ENCODE measurements at regions not wholly inside any gene's neighbourhood (a gene's known extent, or its start where the extent isn't known, plus 50 kb on each side); places are given as distances from the start of the nearest gene placed in this dataset.

- no peak overlapping the region for H2BK12ac ChIP-seq (ENCODE audit: low read depth, low read length)
- no peak overlapping the region for H2BK20ac ChIP-seq (ENCODE audit: low read length)
- no peak overlapping the region for H3K56ac ChIP-seq (replicated peaks; ENCODE audit: insufficient read length, low read depth, low read length)
- H4K5ac ChIP-seq (ENCODE audit: insufficient read length, low read depth, low read length), result no peak overlapping the region
- no peak overlapping the region for H3K4me2 ChIP-seq (ENCODE audit: insufficient read depth in 1 of 2, low read depth in 2 of 2, low read length in 2 of 2)
- no peak overlapping the region for H2AFZ ChIP-seq (ENCODE audit: low read length)
- no peak overlapping the region for H3K27ac ChIP-seq (ENCODE audit: low read depth, low read length)
- H4K8ac ChIP-seq (ENCODE audit: extremely low read depth, insufficient read depth, low read length), result no peak overlapping the region
- no peak for DNase-seq (ENCODE audit: low read depth in 1 of 2, low spot score in 2 of 2)
- no peak overlapping the region for H4K91ac ChIP-seq (replicated peaks; ENCODE audit: insufficient read length, low read length)
- H3K36me3 ChIP-seq (ENCODE audit: control insufficient read depth in 2 of 4, insufficient read depth in 4 of 4, low read length in 3 of 4), result no peaks in the 10 kb centered on the region
- no peaks in the 10 kb centered on the region for H3K27me3 ChIP-seq (replicated peaks in 1 of 4; ENCODE audit: control insufficient read depth in 3 of 4, extremely low read depth in 1 of 4, insufficient read depth in 3 of 4, low read length in 3 of 4)
- H2BK15ac ChIP-seq (ENCODE audit: low read length), result no peak overlapping the region
- no peak overlapping the region for H3K9ac ChIP-seq (replicated peaks in 1 of 4; ENCODE audit: extremely low read depth in 1 of 4, low read depth in 3 of 4, low read length in 3 of 4)
- no peak overlapping the region for H3K23ac ChIP-seq (ENCODE audit: insufficient read length)
- no peaks in the 10 kb centered on the region for H3K79me2 ChIP-seq (ENCODE audit: control insufficient read depth in 1 of 2, insufficient read depth in 2 of 2, low read length in 2 of 2)
- no peak overlapping the region for H3K4me3 ChIP-seq (ENCODE audit: extremely low read depth in 1 of 4, insufficient read depth in 2 of 4, low read depth in 3 of 4, low read length in 4 of 4)
- no peak overlapping the region for H3K18ac ChIP-seq (ENCODE audit: extremely low read depth, low read length)
- no peak overlapping the region for H3K4ac ChIP-seq (replicated peaks; ENCODE audit: insufficient read length, low read depth, low read length)
- H3K79me1 ChIP-seq (ENCODE audit: low read depth, low read length), result no peaks in the 10 kb centered on the region
- H2BK120ac ChIP-seq (replicated peaks; ENCODE audit: low read depth, low read length), result no peak overlapping the region
- ChIA-PET POLR2A (ENCODE audit: partially characterized antibody) (no interaction called here), CTCF (ENCODE audit: partially characterized antibody) (interaction anchor here (0.8 to 1.0 kb wide), 3 partner anchors 13 to 309 kb away, joined by 3 read pairs; partner anchors contain the start of gene CCDC83)
- H3K14ac ChIP-seq (ENCODE audit: insufficient read length), result no peak overlapping the region
- H2AK5ac ChIP-seq (ENCODE audit: low read depth, low read length), result no peak overlapping the region
- TF ChIP-seq SRF (IDR thresholded peaks at IDR 0.05; ENCODE audit: low read depth, low read length), result no peak
- no peak for TF ChIP-seq POLR2A (IDR thresholded peaks at IDR 0.05; ENCODE audit: control extremely low read depth in 1 of 2, low read depth in 2 of 2, low read length in 2 of 2)
- no peak for TF ChIP-seq KDM4A (IDR thresholded peaks at IDR 0.05; ENCODE audit: low read depth, low read length, severe bottlenecking)
- no peak for TF ChIP-seq CHD2 (IDR thresholded peaks at IDR 0.05; ENCODE audit: low read length)
- no peak for TF ChIP-seq RAD21 (IDR thresholded peaks at IDR 0.05 in 1 of 2, conservative IDR thresholded peaks at IDR 0.05 in 1 of 2; ENCODE audit: low read depth in 2 of 2, low read length in 2 of 2)
- 92% methylated on average over 2 of the region's 2 CpGs; no CpG with 5 or more reads in 1 of the 2 experiments for WGBS, 2 experiments (ENCODE audit: extremely low coverage in 1 of 2, insufficient coverage in 1 of 2, insufficient read length in 1 of 2, insufficient replicate concordance in 2 of 2, low coverage in 1 of 2, low lambda C conversion rate in 2 of 2, missing lambda C conversion rate in 1 of 2)
- no peaks in the 10 kb centered on the region for H4K20me1 ChIP-seq (replicated peaks in 1 of 2; ENCODE audit: control insufficient read depth in 1 of 2, insufficient read depth in 2 of 2, low read length in 2 of 2)
- H3K4me1 ChIP-seq (replicated peaks in 1 of 4; ENCODE audit: control insufficient read depth in 3 of 4, insufficient read depth in 4 of 4, low read length in 3 of 4), result no peaks in the 10 kb centered on the region
- FAIRE-seq, result no peak
- no peaks in the 10 kb centered on the region for H3K9me3 ChIP-seq (ENCODE audit: insufficient read depth in 2 of 2, low read depth in 1 of 2, low read length in 1 of 2)
- no peak overlapping the region for H2BK5ac ChIP-seq (ENCODE audit: low read depth, low read length)
- H3K23me2 ChIP-seq (ENCODE audit: low read depth, low read length), result no peaks in the 10 kb centered on the region
Measured at GRCh38 chr11:86164106-86164505, 80.4 kb upstream of the EED start.
